Activated T-cell treated with anti-CD3 and anti-CD28 coated beads, Interleukin-2, amount 50 U/mL, for 4 hours (primary cell): ENCODE measurements at regions not wholly inside any gene's neighbourhood (a gene's known extent, or its start where the extent isn't known, plus 50 kb on each side); places are given as distances from the start of the nearest gene placed in this dataset.
"Not testable (repeated sequence)": the region's sequence is repeated elsewhere in the genome, so short reads cannot be mapped to it uniquely, and the experiment has no call there.

Experiments used
- ATAC-seq, 2 donors: fragments of 200-7000 bp; cut with Tn5 transposase; one replicate each; pipeline ENCODE4 v1.10.0; 2021
- DNase-seq: peaks from one replicate; pipeline ENCODE4 v3.0.0-alpha.2; 2020
- H3K27me3 Mint-ChIP-seq: one replicate; pipeline ENCODE4 v1.8.0; 2021; ENCODE audit warnings: low read depth, mixed read lengths
- H3K36me3 Mint-ChIP-seq: one replicate; pipeline ENCODE4 v1.8.0; 2022; ENCODE audit warnings: mixed read lengths; ENCODE audit not compliant: insufficient read depth
- H3K4me1 Mint-ChIP-seq: one replicate; pipeline ENCODE4 v1.8.0; 2021; ENCODE audit warnings: low read depth, mixed read lengths
- H3K4me3 Mint-ChIP-seq: one replicate; pipeline ENCODE4 v1.8.0; 2021; ENCODE audit warnings: mild to moderate bottlenecking, moderate library complexity, mixed read lengths
- H3K9me3 Mint-ChIP-seq: one replicate; pipeline ENCODE4 v1.8.0; 2021; ENCODE audit warnings: mixed read lengths

- no peak for DNase-seq
- Mint-ChIP-seq H3K4me3 (no peak overlapping the region), H3K36me3 (no peaks in the 10 kb centered on the region), H3K27me3 (no peaks in the 10 kb centered on the region), H3K9me3 (no peaks in the 10 kb centered on the region), H3K4me1 (no peaks in the 10 kb centered on the region)
- no peak for ATAC-seq
Measured at GRCh38 chr9:78713614-78714405, 416.9 kb downstream of the PSAT1 start.

- no peaks in the 10 kb centered on the region for H3K9me3 Mint-ChIP-seq
- H3K4me1 Mint-ChIP-seq, result no peaks in the 10 kb centered on the region
- DNase-seq, result no peak
- H3K36me3 Mint-ChIP-seq, result no peaks in the 10 kb centered on the region
- no peak for ATAC-seq
- no peak overlapping the region for H3K4me3 Mint-ChIP-seq
- H3K27me3 Mint-ChIP-seq, result no peaks in the 10 kb centered on the region
Measured at GRCh38 chr9:78714576-78714975, 417.7 kb downstream of the PSAT1 start.

GRCh38 chr9:78719029-78719428 is 422.1 kb downstream of the PSAT1 start:
- H3K36me3 Mint-ChIP-seq, H3K27me3 Mint-ChIP-seq, DNase-seq, H3K9me3 Mint-ChIP-seq, H3K4me3 Mint-ChIP-seq, H3K4me1 Mint-ChIP-seq, ATAC-seq: not testable (repeated sequence)

GRCh38 chr9:78724896-78725295 is 428.0 kb downstream of the PSAT1 start:
- no peak for DNase-seq
- no peaks in the 10 kb centered on the region for H3K27me3 Mint-ChIP-seq
- H3K36me3 Mint-ChIP-seq, result no peaks in the 10 kb centered on the region
- no peak for ATAC-seq
- H3K9me3 Mint-ChIP-seq, result peaks cover 17% of the 10 kb centered on the region
- no peaks in the 10 kb centered on the region for H3K4me1 Mint-ChIP-seq
- no peak overlapping the region for H3K4me3 Mint-ChIP-seq

GRCh38 chr9:78725503-78725902 is 428.6 kb downstream of the PSAT1 start:
- no peak for ATAC-seq
- DNase-seq, result no peak

GRCh38 chr9:78745331-78745730 is 448.4 kb downstream of the PSAT1 start:
- peaks cover 4% of the 10 kb centered on the region for H3K9me3 Mint-ChIP-seq
- DNase-seq (no peak), ATAC-seq (no peak)
- H3K27me3 Mint-ChIP-seq, result no peaks in the 10 kb centered on the region
- no peaks in the 10 kb centered on the region for H3K4me1 Mint-ChIP-seq
- no peak overlapping the region for H3K4me3 Mint-ChIP-seq
- no peaks in the 10 kb centered on the region for H3K36me3 Mint-ChIP-seq

More at GRCh38 chr9:78725503-78725902, 428.6 kb downstream of the PSAT1 start:
- Mint-ChIP-seq H3K36me3 (no peaks in the 10 kb centered on the region), H3K27me3 (no peaks in the 10 kb centered on the region), H3K9me3 (peaks cover 20% of the 10 kb centered on the region), H3K4me3 (no peak overlapping the region), H3K4me1 (no peaks in the 10 kb centered on the region)

GRCh38 chr9:78746010-78746409 is 449.1 kb downstream of the PSAT1 start:
- H3K36me3 Mint-ChIP-seq, result no peaks in the 10 kb centered on the region
- H3K27me3 Mint-ChIP-seq, result no peaks in the 10 kb centered on the region
- H3K4me1 Mint-ChIP-seq, result no peaks in the 10 kb centered on the region
- DNase-seq (no peak), ATAC-seq (no peak)
- H3K9me3 Mint-ChIP-seq, result peaks cover 4% of the 10 kb centered on the region
- no peak overlapping the region for H3K4me3 Mint-ChIP-seq

- Mint-ChIP-seq H3K4me1 (no peaks in the 10 kb centered on the region), H3K4me3 (no peak overlapping the region), H3K36me3 (no peaks in the 10 kb centered on the region), H3K9me3 (peaks cover 4% of the 10 kb centered on the region), H3K27me3 (no peaks in the 10 kb centered on the region)
- no peak for DNase-seq
- no peak for ATAC-seq
Measured at GRCh38 chr9:78753039-78753438, 456.1 kb downstream of the PSAT1 start.

GRCh38 chr9:78756813-78757510 is 460.0 kb downstream of the PSAT1 start:
- H3K9me3 Mint-ChIP-seq, result no peaks in the 10 kb centered on the region
- no peaks in the 10 kb centered on the region for H3K4me1 Mint-ChIP-seq
- no peak overlapping the region for H3K4me3 Mint-ChIP-seq
- ATAC-seq (no peak), DNase-seq (no peak)
- H3K27me3 Mint-ChIP-seq, result no peaks in the 10 kb centered on the region
- no peaks in the 10 kb centered on the region for H3K36me3 Mint-ChIP-seq

- Mint-ChIP-seq H3K4me1 (no peaks in the 10 kb centered on the region), H3K4me3 (no peak overlapping the region), H3K27me3 (no peaks in the 10 kb centered on the region), H3K36me3 (no peaks in the 10 kb centered on the region), H3K9me3 (no peaks in the 10 kb centered on the region)
- no peak for DNase-seq
- no peak for ATAC-seq
Measured at GRCh38 chr9:78763424-78763823, 466.5 kb downstream of the PSAT1 start.

GRCh38 chr9:78765861-78766260 is 468.9 kb downstream of the PSAT1 start:
- no peak for DNase-seq
- H3K27me3 Mint-ChIP-seq, result no peaks in the 10 kb centered on the region
- H3K4me3 Mint-ChIP-seq, result no peak overlapping the region
- no peak for ATAC-seq
- H3K36me3 Mint-ChIP-seq, result no peaks in the 10 kb centered on the region
- no peaks in the 10 kb centered on the region for H3K4me1 Mint-ChIP-seq
- no peaks in the 10 kb centered on the region for H3K9me3 Mint-ChIP-seq

- no peak for DNase-seq
- no peaks in the 10 kb centered on the region for H3K36me3 Mint-ChIP-seq
- ATAC-seq, result no peak
- no peak overlapping the region for H3K4me3 Mint-ChIP-seq
- H3K9me3 Mint-ChIP-seq, result no peaks in the 10 kb centered on the region
- no peaks in the 10 kb centered on the region for H3K4me1 Mint-ChIP-seq
- H3K27me3 Mint-ChIP-seq, result no peaks in the 10 kb centered on the region
Measured at GRCh38 chr9:78767490-78767889, 470.6 kb downstream of the PSAT1 start.

- Mint-ChIP-seq H3K9me3 (no peaks in the 10 kb centered on the region), H3K27me3 (no peaks in the 10 kb centered on the region), H3K4me3 (no peak overlapping the region), H3K4me1 (no peaks in the 10 kb centered on the region), H3K36me3 (no peaks in the 10 kb centered on the region)
- ATAC-seq (no peak), DNase-seq (no peak)
Measured at GRCh38 chr9:78769690-78770089, 472.8 kb downstream of the PSAT1 start.

- Mint-ChIP-seq H3K9me3 (no peaks in the 10 kb centered on the region), H3K4me3 (no peak overlapping the region), H3K36me3 (no peaks in the 10 kb centered on the region), H3K4me1 (no peaks in the 10 kb centered on the region), H3K27me3 (no peaks in the 10 kb centered on the region)
- DNase-seq (no peak), ATAC-seq (no peak)
Measured at GRCh38 chr9:78775211-78775610, 478.3 kb downstream of the PSAT1 start.

- Mint-ChIP-seq H3K4me3 (no peak overlapping the region), H3K27me3 (no peaks in the 10 kb centered on the region), H3K9me3 (no peaks in the 10 kb centered on the region), H3K36me3 (no peaks in the 10 kb centered on the region), H3K4me1 (no peaks in the 10 kb centered on the region)
- ATAC-seq, result no peak
- no peak for DNase-seq
Measured at GRCh38 chr9:78775696-78776295, 478.9 kb downstream of the PSAT1 start.
